HG02759 (cell line): ENCODE measurements at regions not wholly inside any gene's neighbourhood (a gene's known extent, or its start where the extent isn't known, plus 50 kb on each side); places are given as distances from the start of the nearest gene placed in this dataset.

ENCODE experiments used
- ATAC-seq: cut with Tn5 transposase; IDR thresholded peaks from one replicate; pipeline ENCODE4 v1.9.1; 2021; ENCODE audit warnings: mild to moderate bottlenecking, moderate library complexity; ENCODE audit not compliant: unreplicated experiment

DNA sequence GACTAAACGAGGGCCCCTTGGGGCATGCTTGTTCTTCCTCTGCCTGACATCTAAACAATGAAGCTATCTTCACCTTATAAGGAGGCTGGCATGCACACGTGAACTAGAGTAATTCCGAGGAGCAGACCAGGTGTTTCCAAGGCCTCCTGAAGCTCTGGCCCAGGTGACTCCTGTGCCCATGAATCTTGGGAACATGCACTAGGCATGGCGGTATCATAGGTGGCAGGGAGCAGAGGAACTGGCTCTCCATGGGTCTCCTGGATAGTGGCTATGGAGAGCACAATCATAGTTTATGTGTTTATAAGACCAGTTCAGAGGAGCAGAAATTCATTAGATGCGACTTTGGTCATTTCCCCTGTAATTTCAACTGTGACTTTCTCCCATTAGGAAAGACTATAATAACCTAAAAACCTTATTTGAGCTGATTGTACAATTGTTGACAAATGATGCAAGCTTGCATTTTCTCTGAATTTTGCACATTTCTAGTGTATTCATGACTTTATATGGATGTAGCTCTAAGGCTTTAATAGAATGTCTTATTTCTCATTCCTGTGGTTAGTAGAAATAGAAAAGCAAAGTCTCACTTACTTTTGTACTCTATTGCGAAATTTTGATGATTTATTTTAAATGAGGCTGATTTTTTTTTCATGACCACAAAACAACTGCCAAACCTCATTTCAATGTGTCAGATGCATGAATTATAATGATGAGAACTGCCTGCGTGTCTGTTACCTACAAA is 135.3 kb upstream of the RPS23 start:
- no peak for ATAC-seq

DNA sequence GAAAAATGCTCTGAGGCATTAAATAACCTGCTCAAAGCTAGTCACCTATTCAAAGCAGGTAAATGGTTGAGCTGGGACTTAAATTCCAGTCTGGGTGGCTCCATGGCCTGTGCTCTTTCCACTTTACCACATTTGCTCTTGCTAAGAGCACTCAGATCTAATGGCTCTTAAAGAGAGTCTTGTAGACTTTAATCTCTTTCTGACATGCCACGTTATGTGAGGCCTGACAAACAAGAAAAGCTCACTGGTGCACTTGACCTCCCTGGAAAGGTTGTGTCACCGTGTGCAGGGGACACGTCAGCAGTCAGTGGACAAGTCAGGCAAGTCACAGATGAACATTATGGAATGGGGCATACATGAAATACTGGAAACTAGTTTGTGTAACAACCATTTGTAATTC is 129.9 kb upstream of the RPS23 start:
- ATAC-seq: no peak

DNA sequence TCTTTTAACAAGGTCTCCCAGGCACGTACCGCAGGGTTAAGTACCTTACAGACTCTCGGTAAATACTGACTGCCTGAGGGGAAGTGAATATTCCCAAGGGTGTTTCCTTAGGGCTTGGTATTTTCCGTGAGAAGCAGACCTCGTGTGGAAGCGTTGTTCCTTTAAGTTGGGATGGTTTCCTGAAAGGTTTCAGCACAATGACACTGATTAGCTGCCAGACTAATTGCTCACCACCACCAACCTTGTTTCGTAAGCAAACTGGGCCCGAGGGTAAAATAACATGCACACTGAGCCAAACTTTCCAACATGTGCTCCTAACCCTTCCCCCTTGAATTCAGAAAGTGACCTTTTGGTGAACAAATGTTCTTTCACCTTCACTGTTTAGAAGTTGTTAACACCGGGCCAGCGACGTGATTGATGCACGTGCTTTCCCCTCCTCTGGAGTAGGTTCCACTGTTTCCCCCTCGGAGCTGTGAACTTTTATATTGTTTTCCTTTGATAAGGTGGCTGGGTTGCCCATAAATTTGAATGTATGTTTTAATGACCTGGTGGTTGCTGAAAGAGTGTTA is 128.1 kb upstream of the RPS23 start:
- no peak for ATAC-seq

DNA sequence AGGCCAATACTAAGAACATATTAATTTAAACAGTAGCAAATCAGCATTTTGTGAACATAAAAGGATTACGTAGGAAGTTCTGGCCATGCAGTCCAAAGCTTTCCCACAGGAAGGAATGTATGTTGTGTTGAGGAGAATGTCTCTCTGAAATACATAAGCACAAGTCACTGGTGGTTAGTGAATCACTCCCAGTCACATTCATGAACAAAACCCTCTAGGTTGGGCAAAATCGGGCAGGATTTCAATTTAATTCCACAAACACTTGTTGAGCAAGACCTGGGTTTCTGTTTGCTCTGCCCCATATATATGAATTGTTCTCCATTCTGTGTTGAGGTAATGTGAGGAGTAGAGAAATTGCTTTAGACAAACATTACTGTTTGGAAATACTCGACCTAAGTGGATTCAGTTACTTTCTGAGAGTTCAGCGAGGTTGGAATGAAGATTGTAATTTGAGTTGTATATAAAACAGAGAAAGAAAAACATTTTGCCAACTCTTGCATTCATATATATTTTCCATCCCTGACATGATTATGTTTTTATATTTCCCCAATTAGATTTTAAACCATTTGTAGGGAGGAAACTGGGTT is 127.6 kb upstream of the RPS23 start:
- no peak for ATAC-seq

DNA sequence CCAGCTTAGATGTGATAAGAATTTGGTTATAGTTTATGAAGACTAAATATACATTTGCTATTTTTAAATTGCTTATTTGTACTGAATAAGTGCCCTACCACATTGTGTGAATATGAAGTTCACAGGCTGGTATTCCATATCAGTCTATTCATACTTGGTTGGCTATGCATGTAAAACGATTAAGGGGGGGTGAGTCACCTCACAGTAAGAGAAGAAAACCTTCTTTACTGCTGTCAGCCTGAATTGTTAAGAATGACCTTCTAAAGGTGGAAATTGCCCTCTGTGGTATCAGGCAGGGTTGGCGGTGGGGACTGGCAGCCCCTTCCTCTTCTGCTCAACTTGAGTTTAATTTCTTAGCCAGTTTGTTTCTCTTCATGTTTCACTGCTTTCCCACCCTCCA is 127.0 kb upstream of the RPS23 start:
- ATAC-seq: no peak

DNA sequence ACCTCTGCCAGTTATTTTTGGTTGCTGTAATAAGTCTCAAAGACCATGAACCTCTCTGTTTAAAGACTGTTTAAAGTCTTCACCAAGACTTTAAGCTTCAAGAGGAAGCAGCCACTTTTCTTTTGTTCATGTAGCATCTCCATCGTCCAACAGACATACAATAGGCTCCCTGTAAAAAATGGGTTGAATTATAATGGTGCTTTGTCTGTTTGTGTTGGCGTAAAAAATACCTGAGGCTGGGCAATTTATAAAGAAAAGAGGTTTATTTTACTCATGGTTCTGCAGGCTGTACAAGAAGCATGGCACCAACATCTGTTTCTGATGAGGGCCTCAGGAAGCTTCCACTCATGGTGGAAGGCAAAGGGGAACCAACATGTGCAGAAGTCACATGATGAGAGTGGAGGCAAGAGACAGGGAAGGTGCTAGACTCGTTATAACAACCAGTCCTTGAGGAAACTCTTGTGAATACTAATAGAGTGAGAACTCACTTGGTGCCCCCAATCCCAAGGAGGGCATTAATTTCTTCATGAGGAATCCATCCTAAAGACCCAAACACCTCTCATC is 126.3 kb upstream of the RPS23 start:
- ATAC-seq: no peak

DNA sequence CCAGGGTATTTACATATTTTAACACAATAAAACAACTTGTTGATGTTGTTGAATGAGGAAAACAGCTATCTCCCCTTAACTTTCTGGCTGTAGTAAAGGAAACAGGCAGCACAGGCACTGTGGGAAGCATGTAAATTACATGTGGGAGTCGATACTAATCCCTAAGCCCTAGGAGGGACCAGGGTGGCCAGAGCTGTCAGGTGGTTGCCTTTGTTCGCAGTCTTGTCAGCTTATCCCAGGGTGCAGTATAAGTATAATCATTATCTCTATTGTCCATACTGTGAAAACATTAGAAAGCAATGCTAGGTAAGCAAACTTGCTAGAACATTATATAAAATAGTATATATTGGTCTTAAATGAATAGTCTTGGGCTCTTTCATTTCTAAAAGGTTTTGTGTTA is 125.6 kb upstream of the RPS23 start:
- ATAC-seq: no peak

DNA sequence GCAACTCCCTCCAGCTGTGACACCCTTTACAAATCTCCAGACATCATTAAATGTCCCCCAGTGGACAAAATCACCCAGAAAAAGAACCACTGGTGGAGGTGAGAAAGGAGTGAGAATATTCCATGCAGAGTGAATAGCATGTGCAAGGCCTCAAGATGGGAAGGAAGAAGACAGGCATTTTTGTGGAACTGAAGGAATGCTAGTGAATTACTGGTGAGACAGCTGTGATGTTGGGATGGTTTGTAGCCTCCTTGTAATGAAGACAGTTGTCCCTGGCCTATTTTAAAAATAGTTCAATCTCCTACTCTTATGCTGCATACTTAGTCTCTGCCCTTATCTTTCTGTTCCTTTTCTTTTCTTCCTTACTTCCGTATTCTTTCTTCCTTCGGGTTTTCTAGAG is 124.9 kb upstream of the RPS23 start:
- ATAC-seq: no peak

DNA sequence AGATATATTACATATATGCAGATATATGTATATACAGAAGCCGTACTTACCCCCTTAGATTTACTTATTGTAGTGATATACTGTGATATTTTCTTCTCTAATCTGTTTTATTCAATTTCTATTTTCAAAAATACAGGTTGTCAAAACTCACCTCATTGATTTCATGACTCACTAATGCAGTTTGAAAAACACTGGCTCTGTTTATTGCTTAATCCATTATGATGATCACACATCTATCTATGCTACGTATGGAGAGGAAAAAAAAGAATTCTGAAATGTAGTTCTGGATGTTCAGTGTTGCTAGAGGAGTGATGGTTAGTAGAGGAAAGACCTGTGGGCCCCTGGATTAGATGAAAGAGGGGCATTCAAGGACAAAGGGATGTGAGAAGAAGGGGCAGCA is 121.0 kb upstream of the RPS23 start:
- ATAC-seq: no peak

DNA sequence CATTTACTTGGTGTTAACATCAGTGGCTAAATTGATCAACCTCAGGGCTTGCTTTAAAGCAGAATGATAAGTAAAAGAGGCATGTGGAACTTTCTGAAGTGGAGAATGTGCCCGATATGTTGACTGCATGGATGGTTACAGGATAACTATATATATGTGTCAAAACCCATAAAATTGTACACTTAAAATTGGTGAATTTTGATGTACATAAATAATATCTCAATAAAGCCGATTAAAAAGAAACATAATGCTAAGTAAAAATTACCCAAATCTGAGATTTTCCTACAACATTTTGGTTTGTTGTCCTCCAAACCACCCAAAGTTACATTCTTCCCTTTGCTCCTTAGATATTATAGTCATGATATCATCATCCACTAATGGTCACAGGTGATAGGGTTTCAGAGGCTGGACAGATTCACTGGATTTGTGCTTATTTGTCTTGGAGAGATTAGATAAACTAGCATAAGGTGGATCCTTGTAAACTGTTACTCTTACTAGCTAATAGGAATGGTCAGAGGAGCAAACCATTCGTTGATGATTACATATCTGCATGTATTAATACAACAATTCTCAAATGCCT is 119.7 kb upstream of the RPS23 start:
- no peak for ATAC-seq

DNA sequence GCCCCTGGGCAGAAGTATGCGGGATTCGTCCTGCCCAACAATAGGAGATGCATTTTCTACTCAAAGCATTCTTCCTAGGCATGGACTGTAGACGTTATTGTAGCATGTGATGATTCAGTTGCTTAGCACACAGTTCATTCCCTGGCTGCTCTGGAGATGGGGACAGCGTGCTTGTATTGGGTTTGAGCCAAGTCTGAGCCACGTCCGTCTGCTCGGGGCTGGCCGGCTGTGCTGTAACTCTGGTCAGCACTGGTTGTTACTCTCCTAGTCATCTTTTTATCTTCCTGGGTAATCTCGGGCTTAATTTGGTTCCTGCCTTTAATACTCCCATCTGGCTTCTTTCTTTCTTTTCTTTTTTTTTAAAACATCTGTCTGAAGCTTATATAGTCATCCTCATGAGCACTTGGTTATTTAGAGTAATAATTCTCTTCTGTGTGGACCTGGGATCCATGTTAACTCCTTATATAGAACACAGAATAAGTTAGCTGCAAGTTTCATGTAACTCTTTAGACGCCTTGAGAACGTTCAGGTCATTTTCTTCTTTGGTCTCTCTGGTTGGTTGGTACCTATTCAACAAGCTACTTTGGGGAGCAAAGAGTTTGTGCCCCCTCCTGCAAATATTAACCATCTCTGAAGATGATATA is 118.8 kb upstream of the RPS23 start:
- no peak for ATAC-seq

DNA sequence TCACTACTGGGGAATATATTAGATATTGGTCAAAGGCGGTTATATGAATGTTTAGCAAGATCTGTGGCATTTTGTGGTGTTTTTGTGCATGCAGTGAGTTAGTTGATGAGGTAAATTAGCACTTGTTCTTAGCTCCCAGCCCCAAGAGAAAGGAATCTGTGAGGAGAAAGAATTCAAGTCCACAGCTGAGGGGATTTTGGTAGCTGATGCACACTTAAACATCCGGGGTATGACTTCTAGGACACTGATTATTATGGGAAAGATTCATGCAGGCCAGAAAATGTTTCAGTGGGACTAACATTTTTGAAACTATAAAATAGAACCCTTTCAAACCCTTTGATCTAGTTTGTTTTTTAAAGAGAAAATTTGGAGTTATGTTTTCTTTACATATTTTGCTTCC is 118.2 kb upstream of the RPS23 start:
- no peak for ATAC-seq

DNA sequence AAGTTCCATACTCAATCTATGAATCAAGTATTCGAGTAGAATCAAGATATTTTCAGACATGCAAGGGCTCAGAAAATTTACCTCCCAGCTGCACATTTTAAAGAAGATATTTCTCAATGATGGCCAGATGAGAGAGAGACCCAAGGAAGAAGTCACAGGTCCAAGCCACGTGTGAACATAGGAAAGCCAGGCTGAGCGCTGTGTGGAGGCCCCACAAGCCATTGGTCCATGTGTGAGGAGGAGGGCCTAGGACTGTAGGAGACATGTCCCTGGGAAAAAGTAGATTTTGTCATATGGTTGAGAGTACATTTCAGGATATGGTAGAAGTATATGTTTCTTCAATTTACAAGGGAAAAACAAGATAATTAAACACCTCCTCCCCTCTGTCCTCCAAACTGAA is 115.8 kb upstream of the RPS23 start:
- no peak for ATAC-seq

DNA sequence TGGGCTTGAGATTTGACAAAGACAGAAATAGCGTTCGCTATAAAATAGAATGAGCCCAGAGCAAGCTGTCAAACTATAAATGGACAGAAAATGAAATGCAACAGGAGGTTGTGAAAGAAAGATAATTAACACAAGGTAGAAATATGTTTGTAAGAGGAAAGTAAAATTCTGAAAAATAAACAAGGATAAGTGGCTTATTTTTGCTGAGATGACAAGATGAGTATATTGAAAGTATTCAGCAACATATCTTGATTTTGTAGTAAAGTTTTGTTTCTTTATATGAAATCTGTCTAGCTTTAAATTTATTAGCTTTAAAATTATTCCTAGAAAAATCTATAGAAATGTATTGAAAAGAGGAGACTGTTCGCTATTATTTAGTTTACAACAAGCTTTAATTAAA is 111.9 kb upstream of the RPS23 start:
- ATAC-seq: no peak

DNA sequence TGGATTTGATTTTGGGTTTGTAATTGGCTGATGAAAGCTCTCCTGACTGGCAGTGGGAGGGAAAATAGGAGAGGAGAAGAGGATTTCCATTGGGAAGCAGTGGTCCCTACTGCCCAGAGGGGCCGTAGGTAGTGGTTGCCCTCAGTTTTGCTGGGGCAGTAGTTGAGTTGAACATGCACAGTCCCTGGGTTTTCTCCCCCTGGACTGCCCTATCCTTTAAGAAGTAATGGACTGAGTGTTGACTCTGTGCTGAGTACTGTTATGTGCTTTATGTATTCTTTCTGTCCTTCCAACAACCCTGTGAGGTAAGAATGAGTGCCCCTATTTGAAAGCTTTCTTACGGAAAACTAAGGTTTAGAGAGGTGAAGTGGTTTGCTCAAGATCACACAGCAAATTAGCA is 111.2 kb upstream of the RPS23 start:
- no peak for ATAC-seq

DNA sequence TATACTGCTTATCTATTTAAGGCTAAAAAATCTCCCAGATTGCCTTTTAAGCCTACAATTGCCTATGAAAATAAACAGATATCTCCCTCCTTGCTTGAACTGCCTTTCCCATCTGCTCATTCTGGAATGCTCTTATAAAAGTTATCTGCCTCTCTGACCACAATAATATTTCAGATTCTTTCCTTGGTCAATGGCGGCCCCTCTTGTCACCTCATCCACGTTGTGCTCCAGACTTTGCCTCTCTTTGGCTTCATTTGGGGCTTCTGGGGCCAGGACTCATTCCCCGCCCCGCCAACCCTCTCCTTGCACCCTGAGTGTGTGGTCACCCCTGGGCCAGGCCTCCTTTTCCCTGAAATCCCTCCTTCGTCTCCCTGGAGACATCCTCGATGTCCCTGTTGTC is 110.0 kb upstream of the RPS23 start:
- no peak for ATAC-seq

DNA sequence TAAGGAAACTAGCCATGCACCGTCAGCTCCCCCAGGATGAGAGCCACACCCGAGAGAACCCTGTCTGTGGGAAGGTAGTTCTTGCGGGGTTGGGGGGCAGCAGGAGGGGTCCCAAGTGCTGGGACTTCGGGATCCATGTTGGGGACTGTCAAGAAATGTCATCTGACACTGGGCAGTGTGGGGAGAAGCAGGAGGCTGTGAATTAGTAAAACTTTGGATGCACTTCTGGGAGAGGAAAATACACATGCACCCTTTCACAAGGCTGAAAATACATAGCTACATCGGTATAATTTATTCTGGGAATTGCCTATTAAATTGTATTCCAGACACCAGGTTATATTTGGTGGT is 109.6 kb upstream of the RPS23 start:
- no peak for ATAC-seq

DNA sequence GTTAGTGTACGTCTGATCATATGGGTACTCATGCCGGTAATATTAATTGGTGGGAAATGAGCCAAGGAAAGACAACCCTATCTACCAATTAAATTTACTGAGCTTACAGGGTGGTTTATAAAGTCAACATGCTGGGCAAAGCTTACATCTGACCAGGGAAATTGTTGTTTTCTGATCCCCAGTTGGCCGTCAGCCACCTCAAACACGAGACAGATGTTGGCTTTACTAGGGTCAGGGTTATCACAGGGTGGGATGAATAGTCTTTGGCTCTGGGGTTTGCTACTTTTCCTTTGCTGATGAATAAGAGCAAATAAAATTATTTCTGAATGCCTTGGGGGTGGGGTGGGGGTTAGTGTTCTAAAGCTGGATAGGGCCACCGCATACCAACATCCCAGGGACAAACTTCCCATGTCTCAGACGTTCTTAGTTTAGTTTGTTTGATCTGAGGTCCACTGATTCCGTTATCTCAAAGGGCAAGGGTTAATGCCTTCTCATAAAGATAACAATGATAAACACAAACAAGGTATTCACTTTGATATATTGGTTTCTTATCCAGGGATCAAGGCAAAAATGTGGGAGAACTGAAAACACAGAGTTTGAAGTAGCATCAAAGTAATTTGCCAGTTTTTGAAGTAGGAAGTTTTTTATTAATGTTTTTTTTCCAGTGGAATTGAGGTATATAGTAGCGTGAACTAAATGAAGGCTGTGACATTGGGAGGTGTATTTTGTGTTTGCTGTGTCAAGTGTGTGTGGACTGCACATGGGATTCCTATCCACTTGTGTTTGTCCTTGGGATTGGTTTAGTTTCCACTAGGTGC is 109.1 kb upstream of the RPS23 start:
- no peak for ATAC-seq

DNA sequence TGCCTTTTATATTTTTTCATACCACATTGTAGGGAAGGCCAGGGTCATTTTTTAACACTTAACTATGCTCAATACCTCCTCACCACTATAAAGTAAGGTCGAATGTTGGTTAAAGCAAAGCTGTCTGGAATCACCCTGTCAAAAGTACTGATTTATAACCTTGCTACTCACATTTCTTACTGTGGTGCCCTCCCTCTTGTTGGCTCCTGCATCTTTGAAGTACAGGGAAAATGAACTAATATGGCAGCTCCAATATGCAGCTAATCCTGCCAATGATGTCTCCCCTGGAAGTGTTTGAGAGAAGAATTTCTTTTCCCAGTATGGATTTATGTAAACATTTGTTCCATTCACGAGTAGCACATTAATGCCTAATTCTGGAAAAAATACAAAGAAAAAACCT is 108.4 kb upstream of the RPS23 start:
- ATAC-seq: no peak

DNA sequence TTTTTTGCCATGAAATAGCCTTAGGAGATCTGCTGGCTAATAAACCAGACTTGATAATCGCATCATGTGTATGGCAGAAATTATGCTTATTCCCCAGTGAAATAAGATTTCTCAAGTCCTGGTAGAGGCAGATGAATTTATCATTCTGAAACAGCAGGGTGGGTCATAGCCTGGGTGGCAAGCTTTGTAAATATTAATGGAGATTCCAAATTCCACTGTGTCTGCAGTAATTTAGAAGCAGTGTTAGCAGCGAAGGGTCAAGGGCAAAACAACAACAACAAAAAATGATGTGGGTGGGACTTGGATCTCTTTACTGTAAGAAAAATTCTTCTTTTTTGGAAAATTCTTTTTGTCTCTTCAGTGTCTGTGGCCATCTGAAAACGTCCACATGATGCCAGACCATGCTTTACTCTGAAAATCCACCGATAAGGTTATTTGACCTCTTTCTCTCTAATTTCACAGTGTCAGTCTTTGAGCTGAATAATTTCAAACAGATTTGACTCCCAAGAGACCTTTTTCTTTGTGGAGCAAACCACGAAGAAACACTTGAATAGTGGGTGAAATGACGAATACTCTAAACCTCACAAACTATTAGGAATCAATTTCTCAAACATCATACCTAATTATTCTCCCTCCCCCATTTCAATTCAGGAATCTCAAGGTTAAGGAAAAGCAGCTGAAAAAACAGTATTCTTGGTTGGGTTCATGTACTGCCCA is 106.0 kb upstream of the RPS23 start:
- no peak for ATAC-seq
